PFSK-1 (cell line): ENCODE measurements at regions not wholly inside any gene's neighbourhood (a gene's known extent, or its start where the extent isn't known, plus 50 kb on each side); places are given as distances from the start of the nearest gene placed in this dataset.

Experiments used
- FOXP2 ChIP-seq: optimal IDR thresholded peaks from 2 replicates; pipeline ENCODE3; 2011; ENCODE audit warnings: borderline replicate concordance, control low read depth, inconsistent platforms; ENCODE audit not compliant: insufficient read depth; ENCODE audit errors: extremely low read length, extremely low read depth
- POLR2AphosphoS5 ChIP-seq: IDR thresholded peaks from 2 replicates; pipeline ENCODE4 v1.6.1; 2012; ENCODE audit warnings: low read depth, mild to moderate bottlenecking, control low read depth, low read length, moderate library complexity
- SIN3A ChIP-seq: IDR thresholded peaks from 2 replicates; pipeline ENCODE4 v1.6.1; 2012; ENCODE audit warnings: mild to moderate bottlenecking, low read length, moderate library complexity, borderline replicate concordance; ENCODE audit not compliant: insufficient read depth
- TAF1 ChIP-seq: IDR thresholded peaks from 2 replicates; pipeline ENCODE4 v1.6.1; 2012; ENCODE audit warnings: low read length, control low read depth, borderline replicate concordance; ENCODE audit not compliant: insufficient read depth
- TF ChIP-seq, protein P1 (sequence below), 2 experiments: IDR thresholded peaks; 2 replicates each; pipeline versions ENCODE4 v1.6.1 to v1.8.0; 2011 to 2012; ENCODE audit warnings: low read depth in 2 of 2, low read length in 2 of 2, control low read depth in 1 of 2, inconsistent platforms in 1 of 2, mild to moderate bottlenecking in 1 of 2, moderate library complexity in 1 of 2; ENCODE audit not compliant: insufficient read depth in 1 of 2

DNA sequence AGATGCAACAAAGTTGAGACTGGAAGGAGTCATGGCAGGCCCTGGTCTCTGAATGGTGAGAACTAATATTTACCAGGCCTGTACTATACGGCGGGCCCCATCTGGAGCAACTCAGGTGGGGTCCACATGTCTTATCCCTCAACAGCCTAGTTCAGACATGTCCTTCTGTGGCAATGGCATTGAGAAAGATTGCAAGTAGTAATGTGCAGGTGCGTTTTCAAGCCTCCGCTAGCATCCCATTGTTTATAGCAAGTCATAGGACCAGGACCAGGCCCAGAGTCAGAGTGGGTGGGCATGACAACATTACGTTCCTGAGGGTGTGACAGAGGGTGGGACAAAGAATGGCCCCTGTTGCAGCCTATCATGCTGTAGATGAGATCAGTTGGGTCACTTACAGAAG is 541.1 kb downstream of the EFNB2 start:
- TF ChIP-seq FOXP2 (no peak), POLR2AphosphoS5 (no peak), SIN3A (no peak), TAF1 (no peak)
- TF ChIP-seq, protein P1, sequence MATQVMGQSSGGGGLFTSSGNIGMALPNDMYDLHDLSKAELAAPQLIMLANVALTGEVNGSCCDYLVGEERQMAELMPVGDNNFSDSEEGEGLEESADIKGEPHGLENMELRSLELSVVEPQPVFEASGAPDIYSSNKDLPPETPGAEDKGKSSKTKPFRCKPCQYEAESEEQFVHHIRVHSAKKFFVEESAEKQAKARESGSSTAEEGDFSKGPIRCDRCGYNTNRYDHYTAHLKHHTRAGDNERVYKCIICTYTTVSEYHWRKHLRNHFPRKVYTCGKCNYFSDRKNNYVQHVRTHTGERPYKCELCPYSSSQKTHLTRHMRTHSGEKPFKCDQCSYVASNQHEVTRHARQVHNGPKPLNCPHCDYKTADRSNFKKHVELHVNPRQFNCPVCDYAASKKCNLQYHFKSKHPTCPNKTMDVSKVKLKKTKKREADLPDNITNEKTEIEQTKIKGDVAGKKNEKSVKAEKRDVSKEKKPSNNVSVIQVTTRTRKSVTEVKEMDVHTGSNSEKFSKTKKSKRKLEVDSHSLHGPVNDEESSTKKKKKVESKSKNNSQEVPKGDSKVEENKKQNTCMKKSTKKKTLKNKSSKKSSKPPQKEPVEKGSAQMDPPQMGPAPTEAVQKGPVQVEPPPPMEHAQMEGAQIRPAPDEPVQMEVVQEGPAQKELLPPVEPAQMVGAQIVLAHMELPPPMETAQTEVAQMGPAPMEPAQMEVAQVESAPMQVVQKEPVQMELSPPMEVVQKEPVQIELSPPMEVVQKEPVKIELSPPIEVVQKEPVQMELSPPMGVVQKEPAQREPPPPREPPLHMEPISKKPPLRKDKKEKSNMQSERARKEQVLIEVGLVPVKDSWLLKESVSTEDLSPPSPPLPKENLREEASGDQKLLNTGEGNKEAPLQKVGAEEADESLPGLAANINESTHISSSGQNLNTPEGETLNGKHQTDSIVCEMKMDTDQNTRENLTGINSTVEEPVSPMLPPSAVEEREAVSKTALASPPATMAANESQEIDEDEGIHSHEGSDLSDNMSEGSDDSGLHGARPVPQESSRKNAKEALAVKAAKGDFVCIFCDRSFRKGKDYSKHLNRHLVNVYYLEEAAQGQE (IDR thresholded peaks at IDR 0.05; ENCODE audit: insufficient read depth in 1 of 2, low read depth in 2 of 2, low read length in 2 of 2) = no peak

DNA sequence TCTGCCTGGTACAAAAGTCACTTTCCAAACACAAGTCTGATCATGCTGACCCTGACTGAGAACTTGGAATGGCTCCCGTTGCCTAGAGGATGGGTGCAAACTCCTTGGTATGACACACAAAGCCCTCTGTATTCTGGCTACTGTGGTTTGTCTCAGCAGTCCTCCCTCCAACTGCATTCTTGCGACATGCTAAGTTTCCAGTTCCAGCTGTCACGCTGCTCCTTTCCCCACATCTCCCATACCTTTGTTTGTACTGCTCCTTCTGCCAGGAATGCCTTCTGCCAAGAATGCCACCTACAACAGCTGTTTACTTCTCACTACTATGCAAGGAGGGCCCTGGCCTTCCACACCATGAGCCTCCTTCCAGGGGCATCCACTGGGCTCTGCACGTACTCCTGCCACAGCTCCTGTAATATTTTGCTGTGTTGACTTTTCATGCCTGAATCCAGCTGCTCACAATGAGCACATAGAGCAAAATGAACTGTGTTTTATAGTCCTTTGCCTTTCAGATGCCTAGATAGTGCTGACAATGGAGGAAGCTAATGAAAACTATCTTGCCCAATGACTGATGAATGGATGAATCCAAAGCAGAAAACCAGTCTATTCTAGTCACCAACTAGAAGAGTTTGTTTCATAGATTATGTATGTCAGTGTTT is 543.7 kb downstream of the EFNB2 start:
- TF ChIP-seq, protein P1 (IDR thresholded peaks at IDR 0.05; ENCODE audit: insufficient read depth in 1 of 2, low read depth in 2 of 2, low read length in 2 of 2) = no peak
- no peak for TF ChIP-seq TAF1
- no peak for TF ChIP-seq FOXP2
- TF ChIP-seq SIN3A = no peak
- no peak for TF ChIP-seq POLR2AphosphoS5

DNA sequence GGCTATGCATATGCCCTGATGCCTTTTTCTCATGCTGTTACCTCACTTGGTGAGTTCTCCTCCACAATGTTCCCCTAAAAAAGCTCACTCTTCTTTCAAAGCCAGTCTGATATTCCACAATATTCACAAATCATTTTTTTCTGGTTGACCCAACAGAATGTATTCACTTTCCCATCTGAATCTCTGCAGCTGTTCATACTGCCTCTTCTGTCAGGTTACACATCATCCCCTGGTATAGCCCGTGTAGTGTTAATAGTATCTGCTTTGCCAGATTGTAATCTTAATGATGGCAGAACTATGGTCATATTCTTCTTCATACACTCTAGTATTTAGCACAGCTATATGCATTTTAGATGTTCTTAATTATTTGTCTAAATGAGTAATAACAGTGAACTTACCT is 544.3 kb downstream of the EFNB2 start:
- TF ChIP-seq TAF1 (no peak), FOXP2 (no peak), SIN3A (no peak), POLR2AphosphoS5 (no peak)
- TF ChIP-seq, protein P1 (IDR thresholded peaks at IDR 0.05; ENCODE audit: insufficient read depth in 1 of 2, low read depth in 2 of 2, low read length in 2 of 2) = no peak

DNA sequence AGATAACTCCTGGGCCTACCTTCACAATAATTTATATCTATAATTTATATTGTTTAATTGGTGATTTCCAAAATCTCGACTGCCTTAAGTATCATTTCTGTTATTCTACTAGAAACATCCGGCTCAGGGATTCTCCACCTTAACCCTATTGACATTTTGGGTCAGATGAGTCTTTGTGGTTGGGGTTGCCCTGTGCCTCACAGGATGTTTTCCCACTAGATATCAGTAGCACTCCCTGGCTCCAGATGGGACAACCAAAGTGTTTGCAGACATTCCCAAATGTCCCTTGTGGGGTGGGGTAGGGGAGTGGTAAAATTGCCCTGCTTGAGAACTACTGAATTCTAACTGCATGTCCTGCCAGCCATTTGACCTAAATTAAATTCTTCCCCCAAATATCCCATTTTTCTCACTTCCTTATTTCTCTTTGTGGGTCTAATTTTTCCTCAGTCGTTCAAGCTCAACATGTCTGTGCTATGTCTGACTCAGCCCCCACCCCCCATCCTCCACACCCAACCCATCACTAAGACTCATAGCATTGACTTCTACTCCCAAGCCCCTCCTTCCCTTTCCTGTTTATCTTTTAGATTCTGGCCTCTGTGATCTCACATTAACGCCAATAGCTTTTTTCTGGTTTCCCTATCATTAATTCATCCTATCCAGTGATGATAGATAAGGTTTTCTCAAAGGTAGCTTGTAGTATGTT is 545.1 kb downstream of the EFNB2 start:
- TF ChIP-seq SIN3A = no peak
- TF ChIP-seq FOXP2 = no peak
- TF ChIP-seq TAF1 = no peak
- TF ChIP-seq, protein P1 (IDR thresholded peaks at IDR 0.05; ENCODE audit: insufficient read depth in 1 of 2, low read depth in 2 of 2, low read length in 2 of 2) = no peak
- TF ChIP-seq POLR2AphosphoS5 = no peak
